HG03280 (cell line): ENCODE measurements at regions not wholly inside any gene's neighbourhood (a gene's known extent, or its start where the extent isn't known, plus 50 kb on each side); places are given as distances from the start of the nearest gene placed in this dataset.

ENCODE experiments used
- ATAC-seq: cut with Tn5 transposase; IDR thresholded peaks from one replicate; pipeline ENCODE4 v1.9.1; 2021; ENCODE audit warnings: mild to moderate bottlenecking, moderate library complexity; ENCODE audit not compliant: unreplicated experiment

- ATAC-seq = no peak
These were observed 77.6 kb upstream of the SYT6 start for GRCh38 chr1:114231301-114231700.

- ATAC-seq = no peak
These were observed 75.7 kb upstream of the SYT6 start for GRCh38 chr1:114229368-114229767.

- no peak for ATAC-seq
These were observed 73.4 kb upstream of the SYT6 start for GRCh38 chr1:114227059-114227458.

GRCh38 chr1:114224196-114224907 is 70.7 kb upstream of the SYT6 start:
- ATAC-seq = no peak

- no peak for ATAC-seq
These were observed 69.3 kb upstream of the SYT6 start for GRCh38 chr1:114222920-114223319.

GRCh38 chr1:114219172-114219868 is 65.7 kb upstream of the SYT6 start:
- no peak for ATAC-seq

GRCh38 chr1:114218361-114219171 is 64.9 kb upstream of the SYT6 start:
- no peak for ATAC-seq

GRCh38 chr1:114216431-114217173 is 62.9 kb upstream of the SYT6 start:
- ATAC-seq = no peak

GRCh38 chr1:114215436-114215835 is 61.8 kb upstream of the SYT6 start:
- ATAC-seq = no peak

- ATAC-seq = no peak
These were observed 60.3 kb upstream of the SYT6 start for GRCh38 chr1:114214016-114214415.

GRCh38 chr1:114209971-114210370 is 56.3 kb upstream of the SYT6 start:
- ATAC-seq = no peak

- ATAC-seq = no peak
These were observed 55.0 kb upstream of the SYT6 start for GRCh38 chr1:114208714-114209113.

- no peak for ATAC-seq
These were observed 54.4 kb upstream of the SYT6 start for GRCh38 chr1:114208106-114208505.

- no peak for ATAC-seq
These were observed 54.0 kb upstream of the SYT6 start for GRCh38 chr1:114207635-114208034.

- ATAC-seq = no peak
These were observed 52.7 kb upstream of the SYT6 start for GRCh38 chr1:114206392-114206791.

- ATAC-seq = no peak
These were observed 50.0 kb upstream of the SYT6 start for GRCh38 chr1:114203595-114204128.
